ENCODE measurements at regions not wholly inside any gene's neighbourhood (a gene's known extent, or its start where the extent isn't known, plus 50 kb on each side); places are given as distances from the start of the nearest gene placed in this dataset.
A peak's percentile ranks its signal among the peaks of the same experiment; 100 is the strongest.

GRCh38 chr2:147792966-147793617, 51.7 kb upstream of the ACVR2A start:
- Histone ChIP-seq H3K4me1 (ENCODE audit: low read depth) (no peaks in the 10 kb centered on the region), H3K4me3 (no peak overlapping the region), H3K27ac (no peak overlapping the region), H3K27me3 (no peaks in the 10 kb centered on the region), H3K9me3 (ENCODE audit: low read depth) (no peaks in the 10 kb centered on the region), H3K36me3 (no peaks in the 10 kb centered on the region)
- no peak for TF ChIP-seq CTCF (IDR thresholded peaks at IDR 0.05; ENCODE audit: low read depth, low read length)
- DNase-seq (ENCODE audit: low read depth in 1 of 2, low spot score in 1 of 2), result peak in 1 of 2 donors; percentile 47

- DNase-seq (ENCODE audit: low read depth in 1 of 2, low spot score in 1 of 2), result no peak
- no peak for TF ChIP-seq CTCF (IDR thresholded peaks at IDR 0.05; ENCODE audit: low read depth, low read length)
- no peaks in the 10 kb centered on the region for H3K4me1 ChIP-seq (ENCODE audit: low read depth)
- no peaks in the 10 kb centered on the region for H3K27me3 ChIP-seq
- H3K9me3 ChIP-seq (ENCODE audit: low read depth), result no peaks in the 10 kb centered on the region
- H3K27ac ChIP-seq, result no peak overlapping the region
- no peaks in the 10 kb centered on the region for H3K36me3 ChIP-seq
- H3K4me3 ChIP-seq, result no peak overlapping the region
Measured at GRCh38 chr2:147790580-147790979, 54.2 kb upstream of the ACVR2A start.

- peak in 1 of 2 donors; percentile 6 for DNase-seq (ENCODE audit: low read depth in 1 of 2, low spot score in 1 of 2)
- H3K4me3 ChIP-seq, result no peak overlapping the region
- no peak overlapping the region for H3K27ac ChIP-seq
- H3K9me3 ChIP-seq (ENCODE audit: low read depth), result no peaks in the 10 kb centered on the region
- no peaks in the 10 kb centered on the region for H3K27me3 ChIP-seq
- no peaks in the 10 kb centered on the region for H3K36me3 ChIP-seq
- TF ChIP-seq CTCF (IDR thresholded peaks at IDR 0.05; ENCODE audit: low read depth, low read length), result no peak
- no peaks in the 10 kb centered on the region for H3K4me1 ChIP-seq (ENCODE audit: low read depth)
Measured at GRCh38 chr2:147789720-147790119, 55.1 kb upstream of the ACVR2A start.

GRCh38 chr2:147789287-147789686, 55.5 kb upstream of the ACVR2A start:
- no peaks in the 10 kb centered on the region for H3K27me3 ChIP-seq
- no peaks in the 10 kb centered on the region for H3K36me3 ChIP-seq
- H3K9me3 ChIP-seq (ENCODE audit: low read depth), result no peaks in the 10 kb centered on the region
- H3K27ac ChIP-seq, result no peak overlapping the region
- no peak for TF ChIP-seq CTCF (IDR thresholded peaks at IDR 0.05; ENCODE audit: low read depth, low read length)
- H3K4me1 ChIP-seq (ENCODE audit: low read depth), result no peaks in the 10 kb centered on the region
- H3K4me3 ChIP-seq, result no peak overlapping the region
- DNase-seq (ENCODE audit: low read depth in 1 of 2, low spot score in 1 of 2), result no peak

GRCh38 chr2:147782141-147782930, 62.5 kb upstream of the ACVR2A start:
- H3K27ac ChIP-seq, result no peak overlapping the region
- H3K27me3 ChIP-seq, result no peaks in the 10 kb centered on the region
- TF ChIP-seq CTCF (IDR thresholded peaks at IDR 0.05; ENCODE audit: low read depth, low read length), result no peak
- H3K4me3 ChIP-seq, result no peak overlapping the region
- peak in 1 of 2 donors; percentile 32 for DNase-seq (ENCODE audit: low read depth in 1 of 2, low spot score in 1 of 2)
- no peaks in the 10 kb centered on the region for H3K36me3 ChIP-seq
- no peaks in the 10 kb centered on the region for H3K4me1 ChIP-seq (ENCODE audit: low read depth)
- H3K9me3 ChIP-seq (ENCODE audit: low read depth), result no peaks in the 10 kb centered on the region
